IMR-90 (cell line): ENCODE measurements at regions not wholly inside any gene's neighbourhood (a gene's known extent, or its start where the extent isn't known, plus 50 kb on each side); places are given as distances from the start of the nearest gene placed in this dataset.

Experiments
- ATAC-seq: fragments of 200-7000 bp; cut with Tn5 transposase; 2 replicates; pipeline ENCODE4 v1.9.1; 2020; ENCODE audit warnings: low read depth, mild to moderate bottlenecking, moderate library complexity
- BruUV-seq: library from RNA; stranded (reverse); fragments of 400-500 nt; replicated peaks from 2 replicates; lab custom pipeline; 2021; lab: Mats Ljungman, UMichigan
- CTCF ChIA-PET: fragments of 300-600 bp; formaldehyde crosslinking; extraction: SDS; loops from one replicate; lab custom pipeline; 2021; ENCODE audit warnings: antibody characterized with exemption; lab: Yijun Ruan, JAX
- POLR2A ChIA-PET: fragments of 300-600 bp; sonication (Branson Sonifier 250); formaldehyde crosslinking; loops from one replicate; lab custom pipeline; 2022; ENCODE audit warnings: antibody characterized with exemption; ENCODE audit not compliant: unreplicated experiment; lab: Charles Lee
- DNase-seq: peaks from one replicate; pipeline ENCODE4 v3.0.0; 2013
- H2AFZ ChIP-seq: replicated peaks from 2 replicates; pipeline ENCODE3; 2013; ENCODE audit warnings: low read length, mild to moderate bottlenecking; ENCODE audit not compliant: poor library complexity
- H2AK5ac ChIP-seq: 2 replicates; pipeline ENCODE4 v1.6.1; 2013; ENCODE audit warnings: low read depth, low read length, inconsistent platforms
- H2AK9ac ChIP-seq: replicated peaks from 2 replicates; pipeline ENCODE3; 2013; ENCODE audit warnings: mild to moderate bottlenecking, low read depth, low read length, moderate library complexity; ENCODE audit not compliant: poor library complexity
- H2BK120ac ChIP-seq: 2 replicates; pipeline ENCODE4 v1.6.1; 2013; ENCODE audit warnings: low read depth, low read length, inconsistent platforms
- H2BK15ac ChIP-seq: 3 replicates; pipeline ENCODE4 v1.6.1; 2013; ENCODE audit warnings: low read depth, low read length, inconsistent platforms
- H2BK20ac ChIP-seq: 2 replicates; pipeline ENCODE4 v1.6.1; 2013; ENCODE audit warnings: low read depth, mild to moderate bottlenecking, inconsistent platforms, low read length, moderate library complexity
- H2BK5ac ChIP-seq: 2 replicates; pipeline ENCODE4 v1.6.1; 2013; ENCODE audit warnings: mild to moderate bottlenecking, low read depth, low read length, inconsistent platforms; ENCODE audit not compliant: poor library complexity, severe bottlenecking
- H3K14ac ChIP-seq: replicated peaks from 2 replicates; pipeline ENCODE4 v1.6.1; 2013; ENCODE audit warnings: low read depth, low read length, inconsistent platforms
- H3K18ac ChIP-seq: 2 replicates; pipeline ENCODE4 v1.6.1; 2013; ENCODE audit warnings: low read depth, low read length, control low read depth
- H3K23ac ChIP-seq: 2 replicates; pipeline ENCODE4 v1.6.1; 2013; ENCODE audit warnings: low read depth, low read length, inconsistent platforms
- H3K27ac ChIP-seq: 2 replicates; pipeline ENCODE4 v1.5.1; 2013; ENCODE audit warnings: mild to moderate bottlenecking, control low read depth, low read length; ENCODE audit not compliant: insufficient read depth
- H3K27me3 ChIP-seq: 2 replicates; pipeline ENCODE4 v1.6.1; 2013; ENCODE audit warnings: low read length; ENCODE audit not compliant: control insufficient read depth, insufficient read depth
- H3K36me3 ChIP-seq: 2 replicates; pipeline ENCODE4 v1.6.1; 2013; ENCODE audit warnings: low read length, mixed read lengths; ENCODE audit not compliant: control insufficient read depth, insufficient read depth
- H3K4ac ChIP-seq: 2 replicates; pipeline ENCODE4 v1.6.1; 2013; ENCODE audit warnings: low read depth, low read length, inconsistent platforms
- H3K4me1 ChIP-seq: 2 replicates; pipeline ENCODE4 v1.6.1; 2013; ENCODE audit warnings: low read length, mixed read lengths; ENCODE audit not compliant: control insufficient read depth, insufficient read depth
- H3K4me2 ChIP-seq: 2 replicates; pipeline ENCODE4 v1.6.1; 2013; ENCODE audit warnings: low read depth, mild to moderate bottlenecking, control low read depth, low read length, moderate library complexity
- H3K4me3 ChIP-seq: 2 replicates; pipeline ENCODE4 v1.5.1; 2013; ENCODE audit warnings: low read depth, mild to moderate bottlenecking, control low read depth, low read length, moderate library complexity; ENCODE audit not compliant: insufficient read depth
- H3K56ac ChIP-seq: 2 replicates; pipeline ENCODE4 v1.6.1; 2013; ENCODE audit warnings: low read length, inconsistent platforms; ENCODE audit not compliant: insufficient read depth; ENCODE audit errors: extremely low read depth
- H3K79me1 ChIP-seq, 2 experiments: 2 replicates each; pipeline ENCODE4 v1.6.1; 2013; ENCODE audit warnings: low read length in 2 of 2, inconsistent platforms in 1 of 2, low read depth in 1 of 2
- H3K9ac ChIP-seq: 2 replicates; pipeline ENCODE4 v1.6.1; 2013; ENCODE audit warnings: low read depth, low read length, control low read depth
- H3K9me1 ChIP-seq: 2 replicates; pipeline ENCODE4 v1.6.1; 2013; ENCODE audit warnings: low read length, inconsistent platforms; ENCODE audit not compliant: insufficient read depth
- H3K9me3 ChIP-seq: 2 replicates; pipeline ENCODE4 v1.6.1; 2013; ENCODE audit warnings: low read length; ENCODE audit not compliant: control insufficient read depth, insufficient read depth
- H4K20me1 ChIP-seq: 2 replicates; pipeline ENCODE4 v1.6.1; 2013; ENCODE audit warnings: low read length, inconsistent platforms; ENCODE audit not compliant: insufficient read depth
- H4K5ac ChIP-seq: 2 replicates; pipeline ENCODE4 v1.6.1; 2013; ENCODE audit warnings: mild to moderate bottlenecking, low read depth, low read length, control low read depth
- H4K8ac ChIP-seq, 2 experiments: 2 replicates each; pipeline ENCODE4 v1.6.1; 2013; ENCODE audit warnings: low read depth in 2 of 2, low read length in 2 of 2, control low read depth in 1 of 2, inconsistent platforms in 1 of 2
- H4K91ac ChIP-seq: 2 replicates; pipeline ENCODE4 v1.6.1; 2013; ENCODE audit warnings: low read depth, low read length, inconsistent platforms; ENCODE audit not compliant: insufficient read depth
- CEBPB ChIP-seq: IDR thresholded peaks from 2 replicates; pipeline ENCODE4 v1.6.1; 2012; ENCODE audit warnings: low read depth, low read length, improper control_type of control experiment
- FOS ChIP-seq: fragments of 150-350 bp; IDR thresholded peaks from 2 replicates; pipeline ENCODE4 v1.6.1; 2016; ENCODE audit warnings: low read depth, low read length
- MAZ ChIP-seq: IDR thresholded peaks from 2 replicates; pipeline ENCODE4 v1.6.1; 2012; ENCODE audit warnings: low read depth, mild to moderate bottlenecking, low read length, improper control_type of control experiment, moderate library complexity, borderline replicate concordance
- RAD21 ChIP-seq: IDR thresholded peaks from 2 replicates; pipeline ENCODE4 v1.6.1; 2012; ENCODE audit warnings: low read length, improper control_type of control experiment
- RCOR1 ChIP-seq: IDR thresholded peaks from 2 replicates; pipeline ENCODE4 v1.6.1; 2012; ENCODE audit warnings: mild to moderate bottlenecking, low read length, improper control_type of control experiment; ENCODE audit not compliant: insufficient replicate concordance
- RFX5 ChIP-seq: IDR thresholded peaks from 2 replicates; pipeline ENCODE4 v1.8.0; 2012; ENCODE audit warnings: low read depth, mild to moderate bottlenecking, low read length, moderate library complexity
- WGBS, 2 experiments: methylation state at CpG; one replicate each; pipeline versions ENCODE4 v1.1.5 to v1.1.7; 2013; ENCODE audit warnings: missing lambda C conversion rate in 2 of 2; ENCODE audit not compliant: insufficient read length in 1 of 2; ENCODE audit errors: extremely low coverage in 2 of 2; 5-methylcytosine and 5-hydroxymethylcytosine counted together
- dilution Hi-C: fragments of 300-500 bp; cut with HindIII; formaldehyde crosslinking; loops from one replicate; pipeline ENCODE4 v1.14.3; 2018; ENCODE audit warnings: low sequenced_read_pairs; ENCODE audit not compliant: unreplicated experiment
- in situ Hi-C: fragments of 300-500 bp; cut with MboI; formaldehyde crosslinking; loops from 3 replicates; pipeline ENCODE4 v1.14.3; 2019; ENCODE audit warnings: low sequenced_read_pairs, inconsistent platforms, mixed read lengths
- intact Hi-C: fragments of 100-400 bp; cut with micrococcal nuclease; formaldehyde crosslinking; loops from 2 replicates; pipeline ENCODE4 v1.10.0; 2022
- TF ChIP-seq, protein P1 (sequence below): fragments of 150-350 bp; IDR thresholded peaks from 2 replicates; pipeline ENCODE4 v1.6.1; 2017; ENCODE audit warnings: mild to moderate bottlenecking, antibody characterized with exemption, low read length, low read depth

DNA sequence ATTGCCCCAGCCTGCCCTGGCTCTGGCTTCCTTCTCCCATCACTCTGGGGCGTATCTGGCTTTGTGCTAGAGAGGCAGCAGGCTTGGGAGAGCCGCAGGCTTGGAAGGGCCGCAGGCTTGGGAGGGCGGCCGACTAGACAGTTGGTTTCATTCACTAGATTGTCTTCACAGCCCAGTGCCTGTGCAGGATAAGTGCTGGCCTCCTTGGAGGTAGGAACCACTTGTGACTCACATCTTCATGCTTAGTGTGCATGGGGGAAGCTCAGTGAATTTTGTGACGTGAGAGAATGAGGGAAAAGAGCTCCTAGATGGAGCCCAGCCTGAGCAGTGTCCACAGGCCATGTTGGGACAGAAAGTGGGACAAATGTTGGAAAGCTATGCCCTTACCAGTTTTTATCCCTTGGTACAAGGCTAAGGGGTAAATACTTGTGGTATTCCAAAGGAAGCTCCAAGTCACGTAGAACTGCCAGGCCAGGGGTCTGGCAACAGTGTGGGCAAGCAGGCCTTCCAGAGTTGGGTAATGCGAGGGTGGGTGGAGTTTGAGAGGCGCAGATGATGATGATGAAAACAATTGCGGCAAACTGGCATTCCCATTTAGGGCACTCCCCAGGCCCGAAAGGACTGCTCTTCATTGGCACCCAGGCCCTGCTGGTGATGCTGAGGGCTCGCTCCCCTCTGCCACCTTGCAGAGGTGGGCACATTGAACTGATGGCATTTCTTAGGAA, 100.1 kb downstream of the DDX1 start:
- WGBS, 2 experiments: 49% methylated on average over 3 of the region's 12 CpGs; no CpG with 5 or more reads in 1 of the 2 experiments
- dilution Hi-C loops (no loop called here), intact Hi-C loops (no loop called here), in situ Hi-C loops (no loop called here)
- Histone ChIP-seq H2BK120ac (no peak overlapping the region), H3K4me3 (no peak overlapping the region), H3K9ac (no peak overlapping the region), H2AK9ac (no peak overlapping the region), H2AFZ (no peak overlapping the region), H2BK15ac (no peak overlapping the region), H3K4me2 (no peak overlapping the region), H3K9me3 (peaks cover 25% of the 10 kb centered on the region; the same call in 1 of the 2 replicates), H3K27ac (no peak overlapping the region), H3K79me1 (no peaks in the 10 kb centered on the region), H3K4me1 (no peaks in the 10 kb centered on the region), H3K14ac (no peak overlapping the region), H3K4ac (no peak overlapping the region), H4K91ac (no peak overlapping the region), H2AK5ac (no peak overlapping the region), H3K56ac (no peak overlapping the region), H3K27me3 (no peaks in the 10 kb centered on the region), H4K20me1 (no peaks in the 10 kb centered on the region), H4K8ac (no peak overlapping the region), H3K36me3 (no peaks in the 10 kb centered on the region), H2BK20ac (no peak overlapping the region), H2BK5ac (no peak overlapping the region), H3K18ac (no peak overlapping the region), H3K9me1 (no peaks in the 10 kb centered on the region), H4K5ac (no peak overlapping the region), H3K23ac (no peak overlapping the region)
- no TSS peak for BruUV-seq
- ATAC-seq (no peak), DNase-seq (no peak)
- TF ChIP-seq RCOR1: no peak
- TF ChIP-seq, protein P1, sequence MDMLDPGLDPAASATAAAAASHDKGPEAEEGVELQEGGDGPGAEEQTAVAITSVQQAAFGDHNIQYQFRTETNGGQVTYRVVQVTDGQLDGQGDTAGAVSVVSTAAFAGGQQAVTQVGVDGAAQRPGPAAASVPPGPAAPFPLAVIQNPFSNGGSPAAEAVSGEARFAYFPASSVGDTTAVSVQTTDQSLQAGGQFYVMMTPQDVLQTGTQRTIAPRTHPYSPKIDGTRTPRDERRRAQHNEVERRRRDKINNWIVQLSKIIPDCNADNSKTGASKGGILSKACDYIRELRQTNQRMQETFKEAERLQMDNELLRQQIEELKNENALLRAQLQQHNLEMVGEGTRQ: no peak
- TF ChIP-seq RAD21: no peak
- TF ChIP-seq FOS: no peak
- no peak for TF ChIP-seq CEBPB
- TF ChIP-seq RFX5: no peak
- no peak for TF ChIP-seq MAZ
- CTCF ChIA-PET: no interaction called here
- POLR2A ChIA-PET: no interaction called here
